ENCODE measurements at regions not wholly inside any gene's neighbourhood (a gene's known extent, or its start where the extent isn't known, plus 50 kb on each side); places are given as distances from the start of the nearest gene placed in this dataset.
A peak's percentile ranks its signal among the peaks of the same experiment; 100 is the strongest.

- FAIRE-seq (peak; percentile 70), DNase-seq (ENCODE audit: low read depth, low spot score) (peak; percentile 80)
- no TSS peak for BruUV-seq (replicated peaks)
- Histone ChIP-seq H3K4me2 (ENCODE audit: insufficient read depth, low read length) (peak overlapping the region; percentile 55), H3K4me3 (replicated peaks in 1 of 3; ENCODE audit: insufficient read depth in 1 of 3, low read depth in 1 of 3, low read length in 3 of 3) (no peak overlapping the region), H3K27me3 (ENCODE audit: control insufficient read depth in 2 of 2, insufficient read depth in 2 of 2, low read length in 2 of 2) (no peaks in the 10 kb centered on the region), H3K9me1 (replicated peaks; ENCODE audit: control insufficient read depth, extremely low read depth, insufficient read depth, low read length) (no peaks in the 10 kb centered on the region), H3K79me2 (ENCODE audit: control insufficient read depth, insufficient read depth, low read length) (no peaks in the 10 kb centered on the region), H3K36me3 (ENCODE audit: control insufficient read depth in 2 of 2, extremely low read depth in 1 of 2, insufficient read depth in 2 of 2, low read length in 2 of 2) (no peaks in the 10 kb centered on the region), H3K9ac (replicated peaks; ENCODE audit: extremely low read depth, insufficient read depth, low read length) (peak overlapping the region; percentile 88), H3K9me3 (replicated peaks; ENCODE audit: control insufficient read depth, insufficient read depth, low read length) (no peaks in the 10 kb centered on the region), H4K20me1 (replicated peaks; ENCODE audit: control insufficient read depth, extremely low read depth, insufficient read depth, low read length) (no peaks in the 10 kb centered on the region), H2AFZ (ENCODE audit: low read depth, low read length) (peak overlapping the region; percentile 1), H3K4me1 (ENCODE audit: control insufficient read depth, extremely low read depth, insufficient read depth, low read length) (peaks cover 31% of the 10 kb centered on the region), H3K27ac (ENCODE audit: insufficient read depth, low read depth, low read length) (peak overlapping the region; percentile 97)
- dilution Hi-C loops (cut with MboI; ENCODE audit: extremely low pct_ligation_motif_present, low sequenced_read_pairs), result no loop called here
- CTCF ChIA-PET, result interaction anchor here (0.6 to 3.7 kb wide), 53 partner anchors 10 to 1325 kb away, joined by 3 to 45 read pairs (median 3); partner anchors contain the start of gene BDNF
- intact Hi-C loops (cut with micrococcal nuclease), result loop anchor here (1.0 to 10.0 kb wide), 7 partner anchors 139 to 1321 kb away; no protein-coding TSS in a partner anchor
- no peak for TF ChIP-seq MYC (IDR thresholded peaks at IDR 0.05; ENCODE audit: low read depth, low read length)
- TF ChIP-seq CTCF (IDR thresholded peaks at IDR 0.05; ENCODE audit: extremely low read depth in 1 of 2, insufficient read depth in 1 of 2, low read depth in 1 of 2, low read length in 2 of 2), result peak; percentile 50 to 70
- TF ChIP-seq FOS (IDR thresholded peaks at IDR 0.05; ENCODE audit: borderline replicate concordance, insufficient read depth, low read length), result peak; percentile 20
- TF ChIP-seq GATA2 (IDR thresholded peaks at IDR 0.05; ENCODE audit: insufficient read depth, insufficient read length, low read depth, low read length), result peak; percentile 69
- TF ChIP-seq JUN (IDR thresholded peaks at IDR 0.05; ENCODE audit: borderline replicate concordance, insufficient read depth, insufficient read length, low read depth), result no peak
- TF ChIP-seq POLR2AphosphoS5 (IDR thresholded peaks at IDR 0.05; ENCODE audit: insufficient read depth, low read depth, low read length), result no peak
- TF ChIP-seq POLR2A (IDR thresholded peaks at IDR 0.05; ENCODE audit: low read depth, low read length), result peak; percentile 22
- TF ChIP-seq EZH2 (IDR thresholded peaks at IDR 0.05; ENCODE audit: borderline replicate concordance, low read depth, low read length, severe bottlenecking), result no peak
- no peak for TF ChIP-seq MAX (IDR thresholded peaks at IDR 0.05; ENCODE audit: insufficient read depth, insufficient read length)
- POLR2A ChIA-PET, result interaction anchor here (0.7 to 1.5 kb wide), 3 partner anchors 185 to 1321 kb away, joined by 3 to 6 read pairs (median 4); no protein-coding TSS in a partner anchor
Observed at GRCh38 chr11:29019960-29020683, 911.9 kb downstream of the METTL15 start.
